GM04503 (cell line): ENCODE measurements at regions not wholly inside any gene's neighbourhood (a gene's known extent, or its start where the extent isn't known, plus 50 kb on each side); places are given as distances from the start of the nearest gene placed in this dataset.

ENCODE experiments used
- DNase-seq: peaks from one replicate; pipeline ENCODE4 v3.0.0-alpha.2; 2012; ENCODE audit warnings: low read depth

- DNase-seq: no peak
These were observed 64.6 kb upstream of the PIM1 start for GRCh38 chr6:37105148-37106050.

GRCh38 chr6:37106051-37106363, 63.9 kb upstream of the PIM1 start:
- DNase-seq: no peak

DNA sequence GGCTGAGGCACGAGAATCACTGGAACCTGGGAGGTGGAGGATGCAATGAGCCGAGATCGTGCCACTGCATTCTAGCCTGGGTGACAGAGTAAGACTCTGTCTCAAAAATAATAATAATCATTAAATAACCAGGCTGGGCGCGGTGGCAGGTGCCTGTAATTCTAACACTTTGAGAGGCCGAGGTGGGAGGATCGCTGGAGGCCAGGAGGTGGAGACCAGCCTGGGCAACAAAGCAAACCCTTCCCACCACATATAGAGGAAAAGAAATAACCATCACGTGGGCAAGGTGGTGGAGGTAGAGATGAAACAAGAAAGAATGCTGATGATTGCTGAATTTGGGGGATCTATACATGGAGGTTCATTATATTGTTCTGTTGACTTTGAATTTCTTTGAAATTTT, 63.4 kb upstream of the PIM1 start:
- no peak for DNase-seq

DNA sequence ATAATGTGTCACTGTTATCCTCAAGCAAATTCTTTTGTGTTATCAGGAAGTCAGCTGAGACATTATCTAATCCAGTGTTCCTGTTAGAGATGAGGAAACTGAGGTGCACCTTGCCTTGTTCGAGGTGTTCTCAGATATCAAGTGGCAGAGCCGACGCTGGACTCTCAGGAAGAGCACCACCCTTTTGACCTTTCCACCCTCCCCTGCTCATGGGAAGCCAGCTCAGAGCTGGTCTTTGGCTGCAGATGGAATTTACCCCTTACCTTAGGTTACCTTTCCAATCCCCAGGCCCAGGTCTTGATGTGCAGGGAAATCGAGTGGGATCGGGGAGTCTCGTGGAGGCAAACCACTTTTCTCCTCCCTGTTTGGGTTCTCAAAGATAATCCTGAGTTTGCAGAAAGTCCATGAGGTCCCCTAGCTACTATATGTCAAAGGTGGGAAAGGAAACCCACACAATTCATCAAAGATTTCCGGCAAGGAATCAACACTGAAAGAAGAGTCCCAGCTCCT, 62.9 kb upstream of the PIM1 start:
- no peak for DNase-seq

- no peak for DNase-seq
These were observed 60.0 kb upstream of the PIM1 start for GRCh38 chr6:37109714-37110499.

GRCh38 chr6:37110500-37111461, 59.2 kb upstream of the PIM1 start:
- DNase-seq: no peak

GRCh38 chr6:37113976-37114375, 56.0 kb upstream of the PIM1 start:
- DNase-seq: no peak

GRCh38 chr6:37114612-37115011, 55.3 kb upstream of the PIM1 start:
- no peak for DNase-seq

- no peak for DNase-seq
These were observed 54.6 kb upstream of the PIM1 start for GRCh38 chr6:37115236-37115895.

- no peak for DNase-seq
These were observed 53.6 kb upstream of the PIM1 start for GRCh38 chr6:37116326-37116725.

- no peak for DNase-seq
These were observed 50.5 kb upstream of the PIM1 start for GRCh38 chr6:37119387-37119886.
